Esophagus mucosa (tissue), 1 donor: ENCODE measurements at regions not wholly inside any gene's neighbourhood (a gene's known extent, or its start where the extent isn't known, plus 50 kb on each side); places are given as distances from the start of the nearest gene placed in this dataset.

Experiments
- ATAC-seq: fragments of 200-7000 bp; cut with Tn5 transposase; one replicate; pipeline ENCODE4 v1.9.1; 2020
- donor health status: DM: yes; HTN: yes; CAD: no.

DNA sequence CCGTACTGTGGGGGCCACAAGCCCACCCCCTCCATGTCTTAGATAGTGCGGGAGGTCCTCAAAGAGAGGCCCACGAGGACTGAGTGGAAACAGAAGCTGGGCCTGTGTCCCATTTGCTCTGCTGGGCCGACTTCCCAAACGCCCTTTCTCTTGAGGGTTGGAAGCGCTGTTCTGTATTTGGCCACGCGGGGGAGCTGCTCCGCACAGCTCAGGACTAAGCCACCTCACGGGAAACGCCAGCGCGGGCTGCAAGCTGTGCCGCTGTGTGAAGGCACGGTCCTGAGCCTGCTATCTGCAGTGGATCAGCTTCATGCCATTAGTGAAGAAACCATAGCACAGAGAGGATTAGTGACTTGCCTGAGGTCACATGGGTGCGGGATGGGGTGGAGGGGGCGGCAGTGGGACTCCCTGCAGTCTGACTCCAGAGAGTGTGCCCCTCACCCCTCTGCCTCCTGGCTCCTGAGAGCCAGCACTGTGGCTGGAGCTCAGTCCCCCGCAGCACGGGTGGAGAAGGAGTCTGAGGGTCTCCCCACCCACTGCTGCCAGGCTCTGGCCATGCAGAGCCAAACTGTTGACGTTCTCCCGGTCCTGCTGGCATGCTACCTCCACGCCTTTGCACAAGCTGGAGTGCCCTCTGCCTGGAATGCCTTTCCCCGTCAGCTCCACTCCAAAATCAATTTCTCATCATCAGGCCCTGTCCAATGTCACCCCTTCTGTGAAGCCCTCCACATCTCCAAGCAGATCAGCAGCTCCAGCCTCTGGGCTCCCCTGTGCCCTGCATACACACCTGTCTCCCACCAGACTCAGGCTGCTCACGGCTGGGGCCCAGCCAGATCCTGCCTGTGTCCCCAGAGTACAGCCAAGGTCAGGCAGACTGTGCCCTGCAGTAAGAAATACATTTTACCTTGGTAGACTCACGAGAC lies 51.5 kb upstream of the LRRC32 start:
- peak; percentile 91 for ATAC-seq

DNA sequence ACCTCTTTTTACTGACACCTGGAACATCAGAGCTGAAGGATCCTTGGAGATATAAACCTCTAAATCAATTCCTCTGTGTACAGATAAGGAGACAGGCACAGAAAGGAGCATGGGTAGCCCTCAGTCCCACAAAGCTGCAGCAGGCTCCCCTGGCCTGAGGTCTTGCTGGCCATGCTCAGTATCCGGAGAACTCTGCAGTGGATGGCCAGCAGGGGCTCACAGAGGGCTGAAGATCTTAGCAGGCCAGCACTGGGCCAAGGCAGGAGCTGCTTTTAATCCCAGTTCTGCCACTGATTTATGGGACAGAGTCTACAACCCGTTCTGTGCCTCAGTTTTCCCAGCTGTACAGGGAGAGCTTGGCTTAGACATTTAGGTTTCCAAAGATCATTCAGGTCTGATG lies 52.6 kb upstream of the LRRC32 start:
- no peak for ATAC-seq

DNA sequence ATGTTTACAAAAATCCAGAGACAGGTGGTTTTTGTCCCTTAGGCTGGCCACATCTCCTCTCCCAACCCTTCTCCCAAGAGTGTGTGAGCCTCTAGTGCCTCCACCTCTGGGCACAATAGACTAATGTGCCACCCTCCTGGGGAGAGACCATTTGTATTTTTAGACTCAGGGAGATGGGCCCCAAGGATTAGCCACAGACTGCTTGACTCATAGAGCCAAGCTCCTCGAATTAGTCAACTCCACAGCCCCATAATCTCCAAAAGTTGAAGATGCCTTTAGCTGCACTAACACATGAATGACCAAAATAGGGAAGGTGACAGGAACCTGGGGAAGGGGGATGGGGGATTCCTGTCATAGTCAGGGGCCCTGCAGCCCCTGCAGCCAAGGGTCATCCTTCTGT lies 53.0 kb upstream of the LRRC32 start:
- ATAC-seq = no peak

DNA sequence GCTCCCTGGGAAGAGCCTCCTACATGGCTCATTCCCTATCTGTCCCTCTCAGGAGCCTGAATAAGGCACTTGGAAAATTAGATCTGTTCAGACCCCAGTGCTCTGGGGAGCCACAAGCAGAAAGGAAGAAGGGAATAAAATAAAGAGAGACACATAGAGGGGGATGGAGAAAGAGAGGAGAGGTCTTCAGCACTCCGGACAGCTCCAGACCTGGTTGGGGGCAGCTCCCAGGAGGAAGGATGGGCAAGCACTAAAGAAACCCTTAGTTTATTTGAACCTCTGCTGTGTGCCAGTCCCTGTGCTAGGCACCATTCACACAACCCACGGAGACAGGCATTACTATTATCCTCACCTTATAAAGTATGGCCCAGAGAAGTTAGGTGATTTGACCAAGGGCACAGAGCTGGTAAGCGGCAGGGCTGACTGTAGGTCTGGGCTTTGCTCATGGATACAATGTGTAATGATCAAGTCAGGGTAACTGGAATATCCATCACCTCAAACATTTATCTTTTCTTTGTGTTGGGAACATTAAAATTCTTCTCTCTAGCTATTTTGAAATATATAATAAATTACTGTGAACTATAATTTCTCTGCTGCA lies 53.7 kb upstream of the LRRC32 start:
- ATAC-seq = no peak

DNA sequence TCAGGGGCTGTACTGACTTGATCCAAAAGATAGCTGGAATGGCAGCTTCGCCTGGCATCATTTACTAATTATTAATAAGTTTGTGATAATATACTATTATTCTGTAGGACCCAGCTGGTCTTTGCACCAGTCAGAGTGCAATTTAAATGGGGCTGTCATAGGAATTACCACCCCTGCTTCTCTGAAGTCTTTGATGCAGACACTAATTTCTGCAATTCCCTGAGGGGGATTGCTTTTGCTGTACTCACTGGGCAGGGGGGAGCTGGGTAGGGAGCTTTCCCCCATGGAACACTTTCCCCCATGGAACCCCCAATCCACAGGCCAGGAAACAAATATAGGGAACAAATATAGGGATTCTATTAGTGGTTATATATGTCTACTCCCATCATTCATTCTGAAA lies 54.9 kb upstream of the TSKU start:
- ATAC-seq = no peak

DNA sequence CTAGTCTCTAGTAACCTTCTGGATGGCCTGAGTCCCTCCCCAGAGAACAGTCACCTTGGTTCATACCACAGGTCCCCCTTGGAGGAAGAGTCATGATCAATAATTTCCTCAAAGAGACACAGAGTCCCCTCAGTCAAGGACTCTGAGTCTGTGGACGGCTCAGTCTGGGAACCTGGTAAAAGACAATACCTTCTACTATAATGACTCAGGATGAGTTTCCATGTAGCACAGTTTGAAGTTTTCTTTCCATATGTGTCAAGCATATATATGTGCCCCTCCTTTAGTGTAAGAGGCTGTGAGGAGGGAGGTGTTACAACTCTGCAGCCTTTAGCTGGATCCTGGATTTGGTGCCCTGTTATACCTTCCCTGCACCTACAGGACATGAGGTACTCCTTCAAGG lies 54.4 kb upstream of the TSKU start:
- ATAC-seq = no peak

DNA sequence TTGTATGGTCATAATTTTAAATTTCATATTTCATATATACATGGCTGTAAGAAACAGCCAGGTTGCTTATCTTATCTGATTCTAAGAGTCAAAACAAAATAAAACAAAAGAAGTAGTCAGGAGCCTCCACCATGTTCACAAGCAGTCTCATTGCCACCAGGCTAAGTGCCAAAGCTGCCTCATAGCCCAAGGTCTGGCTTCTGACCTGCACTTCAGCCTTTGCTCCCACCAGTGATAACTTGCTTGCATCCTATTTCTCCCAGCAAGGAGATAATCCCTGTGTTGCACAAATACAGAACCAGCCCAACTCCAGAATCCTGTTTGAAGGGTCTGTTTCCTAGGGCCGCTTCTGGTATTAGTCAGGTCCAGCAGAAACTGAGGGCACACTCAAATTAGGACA lies 53.9 kb upstream of the TSKU start:
- ATAC-seq = no peak

DNA sequence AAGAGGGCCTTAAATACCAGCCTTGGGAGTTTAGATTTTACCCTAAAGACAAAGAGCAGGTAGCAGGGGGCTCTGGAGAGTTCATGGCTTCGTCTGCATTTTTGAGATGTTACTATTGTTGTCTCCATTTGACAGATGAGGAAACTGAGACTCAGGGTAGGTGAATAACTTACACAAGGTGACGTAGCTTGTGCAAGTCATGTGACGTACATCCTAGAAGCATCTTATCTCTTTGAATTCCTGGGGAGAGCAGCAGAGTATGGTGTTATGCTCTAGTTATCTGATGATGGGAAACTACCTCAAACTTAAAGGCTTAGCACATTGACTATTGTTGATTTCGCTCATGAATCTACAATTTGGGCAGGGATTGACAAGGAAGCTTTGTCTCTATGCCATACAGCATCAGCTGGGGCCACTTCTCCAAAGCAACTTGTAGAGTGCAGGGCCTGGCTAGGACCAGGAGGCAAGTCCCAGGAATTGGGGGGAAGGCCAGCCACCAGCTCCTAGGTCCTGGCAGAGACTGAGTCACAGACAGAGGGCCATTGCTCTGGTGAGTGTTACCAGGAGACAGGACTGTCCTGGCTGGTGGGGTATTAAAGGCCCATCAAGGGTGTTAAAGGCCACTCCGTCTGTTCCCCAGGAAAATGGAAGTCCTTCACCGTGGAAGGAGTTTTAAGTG lies 52.1 kb upstream of the TSKU start:
- no peak for ATAC-seq

DNA sequence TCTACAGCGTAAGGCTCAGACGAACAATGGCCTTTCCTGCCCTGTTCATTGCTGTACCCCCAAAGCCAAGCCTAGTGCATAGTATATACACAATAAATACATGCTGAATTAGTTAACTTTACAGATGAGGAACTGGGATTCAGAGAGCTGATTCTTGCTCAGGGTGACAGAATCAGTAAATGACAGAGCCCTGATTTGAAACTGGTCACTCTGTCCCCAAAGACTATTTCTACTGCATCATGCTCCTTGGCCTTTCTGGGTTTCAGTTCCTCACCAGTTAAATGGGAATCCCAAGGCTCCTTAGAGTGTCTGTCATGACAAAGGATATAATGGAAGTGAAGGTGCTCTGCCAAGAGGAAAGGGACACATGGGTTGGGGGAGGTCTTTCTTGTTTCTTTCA lies 50.5 kb upstream of the TSKU start:
- no peak for ATAC-seq
